GM18861 (cell line): ENCODE measurements at regions not wholly inside any gene's neighbourhood (a gene's known extent, or its start where the extent isn't known, plus 50 kb on each side); places are given as distances from the start of the nearest gene placed in this dataset.
"Not testable (repeated sequence)": the region's sequence is repeated elsewhere in the genome, so short reads cannot be mapped to it uniquely, and the experiment has no call there.

ENCODE experiments used
- ATAC-seq: cut with Tn5 transposase; IDR thresholded peaks from one replicate; pipeline ENCODE4 v1.9.1; 2021; ENCODE audit not compliant: unreplicated experiment

DNA sequence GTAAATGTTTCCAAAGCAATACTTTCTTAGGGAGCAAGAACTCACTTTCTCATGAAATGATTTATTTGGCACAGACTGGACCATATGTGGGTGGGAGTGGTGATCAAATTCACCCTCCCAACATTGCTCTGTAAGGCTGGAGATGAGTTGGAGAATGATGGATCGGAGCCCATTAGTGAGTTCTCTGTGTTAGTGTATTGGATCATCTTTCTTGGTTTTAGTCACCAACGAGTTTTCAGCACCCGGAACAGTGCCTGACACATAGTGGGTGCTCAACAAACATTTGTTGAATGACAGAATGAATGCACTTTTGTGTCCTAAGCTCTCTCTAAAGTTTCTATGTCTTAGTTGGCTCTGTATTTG lies 104.5 kb upstream of the FAM20A start:
- no peak for ATAC-seq

DNA sequence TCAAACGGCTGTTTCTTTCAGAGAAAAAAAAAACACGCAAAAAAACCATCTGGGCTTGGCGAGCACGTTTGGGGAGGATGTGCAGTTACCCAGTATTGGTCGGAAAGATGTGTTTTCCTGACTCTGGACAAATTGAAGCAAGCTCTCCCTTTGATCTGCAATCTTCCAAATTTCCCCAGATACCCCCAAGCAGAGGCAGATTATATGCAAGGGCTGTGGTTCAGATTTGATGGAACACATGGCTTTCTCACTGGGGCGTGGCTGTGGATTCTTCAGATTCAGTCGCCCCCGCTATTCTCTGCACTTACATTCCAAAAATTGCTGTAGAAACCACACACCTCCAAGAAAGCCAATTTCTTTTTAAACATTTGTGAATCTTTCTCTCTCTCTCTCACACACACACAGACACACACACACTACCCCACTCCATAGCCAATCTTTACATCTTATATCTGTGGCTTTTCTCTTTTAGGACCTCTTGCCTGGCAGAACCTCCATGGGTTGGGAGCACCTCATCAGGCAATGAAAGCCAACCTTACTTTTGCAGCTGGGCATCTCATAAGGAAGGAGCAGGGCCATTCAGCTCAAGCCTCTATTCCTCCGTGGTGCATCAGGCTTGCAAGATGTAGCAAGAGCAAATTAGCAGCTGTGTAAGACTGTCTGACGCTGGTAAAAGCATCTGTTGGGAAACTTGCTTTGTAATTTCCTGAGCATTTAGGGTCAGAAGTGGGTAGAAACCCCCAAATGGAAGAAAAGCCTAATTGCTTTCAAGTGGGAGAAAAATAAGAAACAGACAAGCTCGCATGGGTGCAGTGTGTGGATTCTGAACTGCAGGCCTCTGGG lies 103.9 kb upstream of the FAM20A start:
- ATAC-seq, result no peak

DNA sequence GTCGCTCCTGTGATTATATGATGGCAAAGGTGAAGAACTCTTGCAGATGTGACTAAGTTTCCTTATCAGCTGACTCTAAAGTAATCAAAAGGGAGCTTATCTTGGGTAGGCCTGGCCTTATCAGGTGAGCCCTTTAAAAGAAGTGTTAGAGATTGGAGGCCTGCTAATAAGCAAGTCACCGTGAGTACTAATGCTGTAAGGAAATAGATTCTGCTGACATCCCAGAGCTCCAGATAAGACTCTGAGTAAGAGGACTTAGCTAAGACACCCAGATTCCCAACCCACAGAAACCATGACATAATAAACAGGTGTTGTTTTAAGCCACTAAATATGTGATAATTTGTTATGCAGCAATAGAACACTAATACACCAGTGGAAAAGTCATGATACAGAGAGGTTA lies 99.9 kb upstream of the FAM20A start:
- no peak for ATAC-seq

DNA sequence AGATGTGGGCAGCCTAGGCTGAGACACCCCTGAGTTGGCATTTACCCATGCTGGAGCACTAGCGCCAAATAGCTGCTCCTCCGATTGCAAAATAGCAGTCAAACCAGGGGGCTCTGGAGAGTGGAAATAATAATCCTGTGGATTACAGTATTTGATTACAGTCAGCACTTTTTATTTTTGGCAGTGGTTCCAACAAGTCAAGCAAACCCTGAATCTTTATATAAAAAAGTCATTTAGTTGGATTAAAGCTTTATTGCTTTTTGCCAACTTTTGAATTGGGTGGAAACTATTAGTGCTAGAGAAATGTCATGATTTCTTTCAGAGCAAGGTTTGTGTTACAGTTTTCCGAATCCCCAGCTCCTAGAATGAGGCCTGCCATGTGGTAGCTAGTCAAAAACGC lies 99.3 kb upstream of the FAM20A start:
- no peak for ATAC-seq

DNA sequence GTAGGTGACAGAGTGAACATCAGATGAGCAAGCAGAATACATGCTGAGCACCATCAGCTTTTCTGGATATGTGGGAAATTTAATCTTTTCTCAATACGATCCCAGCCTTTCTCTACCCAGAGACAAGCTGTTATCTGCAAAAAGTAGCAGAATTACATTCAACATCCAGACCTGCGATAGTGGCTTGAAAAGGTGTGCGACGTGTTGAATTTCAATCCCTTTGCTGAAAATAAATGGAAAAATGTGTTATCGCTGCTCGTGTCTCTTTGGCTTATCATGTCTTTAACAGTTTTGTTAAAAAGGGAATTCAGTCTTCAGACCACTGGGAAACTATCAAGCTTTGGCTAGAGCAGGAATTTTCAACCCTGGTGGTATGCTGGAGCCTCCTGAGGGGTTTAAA lies 98.8 kb upstream of the FAM20A start:
- ATAC-seq, result no peak

DNA sequence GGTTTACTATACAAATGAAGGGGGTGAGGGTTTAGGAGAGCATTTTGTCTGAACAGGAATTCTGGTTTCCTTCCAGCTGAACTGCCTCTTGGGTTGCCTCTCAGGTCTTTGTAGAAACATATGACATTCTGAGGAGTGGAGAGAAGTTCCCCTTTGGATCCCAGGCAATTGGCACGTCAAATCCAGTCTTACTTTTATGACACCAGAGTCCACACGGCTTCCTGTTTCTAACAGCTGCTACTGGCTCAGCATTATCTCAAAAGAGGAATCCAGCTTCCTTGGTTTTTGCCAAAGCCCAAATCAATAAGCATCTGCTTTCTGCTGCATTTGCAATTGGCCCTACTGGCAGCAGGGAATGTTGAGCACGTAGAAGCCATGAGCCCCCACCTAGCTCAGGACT lies 97.6 kb upstream of the FAM20A start:
- ATAC-seq, result no peak

DNA sequence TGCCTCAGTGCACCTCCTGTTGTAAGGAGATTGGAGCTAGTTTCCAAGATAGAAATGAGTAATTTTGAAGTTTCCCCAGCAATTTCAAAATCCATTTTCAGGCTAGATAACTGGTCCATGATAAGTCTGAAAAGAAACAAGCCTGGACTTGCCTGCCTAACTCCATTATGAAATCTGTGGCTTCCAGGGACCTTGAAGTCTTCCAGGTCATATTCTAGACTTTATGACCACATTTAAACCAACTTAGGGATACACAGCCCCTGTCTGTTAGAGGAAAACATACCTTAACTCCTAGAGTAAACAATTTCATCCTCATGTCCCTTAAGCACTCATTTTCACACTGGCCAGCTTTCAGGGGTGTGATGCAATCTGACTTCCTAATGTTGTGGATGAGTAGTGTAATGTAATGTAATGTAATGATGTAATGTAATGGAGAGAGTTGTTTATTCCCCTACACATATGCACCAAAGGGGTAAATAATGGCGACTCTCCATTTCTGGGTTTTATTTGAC lies 96.7 kb upstream of the FAM20A start:
- ATAC-seq, result no peak

DNA sequence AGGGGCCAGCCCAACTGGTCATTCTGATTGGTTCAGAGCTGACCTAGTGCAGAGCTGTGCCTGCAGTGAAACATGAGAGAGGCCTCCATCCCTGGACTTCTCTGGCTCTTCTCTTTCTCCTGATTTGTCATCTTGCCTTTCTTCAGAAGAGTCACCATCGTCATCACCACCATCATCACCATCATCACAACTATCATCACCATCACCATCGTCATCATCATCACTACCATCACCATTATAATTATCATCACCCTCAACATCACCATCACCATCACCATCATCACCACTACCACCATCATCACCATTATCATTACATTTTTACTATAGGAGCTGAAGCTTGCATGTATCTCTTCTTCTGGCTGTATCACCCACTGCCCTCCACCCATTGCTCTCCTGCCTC lies 94.5 kb upstream of the FAM20A start:
- ATAC-seq, result no peak

DNA sequence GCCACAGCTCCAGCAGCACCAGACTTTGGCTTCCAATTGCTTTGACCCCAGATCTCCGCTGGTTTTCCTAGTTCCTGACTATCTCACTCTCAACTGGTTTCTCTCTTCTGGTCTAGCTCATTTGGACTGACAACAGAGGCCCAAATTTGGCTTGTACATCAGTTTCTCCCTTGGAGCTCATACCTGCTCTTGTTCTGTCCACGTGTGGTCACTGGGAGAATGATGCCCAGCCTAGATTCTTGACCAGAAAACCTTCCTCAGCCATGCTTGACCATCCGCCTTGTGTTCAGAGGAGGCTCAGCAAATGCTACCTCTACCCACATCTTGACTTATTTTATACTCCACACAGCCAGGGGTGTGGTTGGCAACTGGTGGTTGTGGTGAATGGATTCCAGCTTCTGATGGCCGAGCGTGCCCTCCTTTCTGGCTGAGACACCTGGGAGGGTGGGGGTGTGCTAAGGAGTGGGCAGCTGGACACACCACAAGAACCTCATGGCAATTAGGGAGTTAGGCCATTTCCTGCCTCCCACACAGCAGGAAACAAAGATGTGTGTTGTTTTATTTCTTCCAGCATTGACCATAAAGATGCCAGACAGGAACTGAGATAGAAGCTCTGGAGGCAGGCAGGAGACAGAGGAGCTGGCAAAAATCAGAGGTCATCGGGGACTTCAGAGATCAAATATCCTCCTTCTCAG lies 93.8 kb upstream of the FAM20A start:
- no peak for ATAC-seq

DNA sequence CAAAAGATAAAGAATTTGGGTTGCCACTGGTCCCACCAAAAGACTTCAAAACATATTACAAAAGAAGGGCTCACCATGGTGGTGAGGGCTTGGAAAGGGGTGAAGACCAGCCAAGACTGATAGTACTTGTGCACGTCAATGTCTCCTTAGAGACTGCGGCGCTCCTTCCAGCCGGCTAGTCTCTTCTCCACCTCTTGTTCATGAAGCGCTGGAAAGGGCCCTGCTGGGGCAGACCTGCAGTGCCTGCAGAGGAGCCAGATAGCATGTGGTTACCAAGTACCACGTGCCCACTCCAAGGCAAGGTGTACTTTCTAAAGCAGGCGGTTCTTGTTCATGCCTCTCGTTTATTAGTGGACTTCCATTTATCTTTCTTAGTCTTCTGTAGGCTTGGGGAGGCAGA lies 92.7 kb upstream of the FAM20A start:
- no peak for ATAC-seq

DNA sequence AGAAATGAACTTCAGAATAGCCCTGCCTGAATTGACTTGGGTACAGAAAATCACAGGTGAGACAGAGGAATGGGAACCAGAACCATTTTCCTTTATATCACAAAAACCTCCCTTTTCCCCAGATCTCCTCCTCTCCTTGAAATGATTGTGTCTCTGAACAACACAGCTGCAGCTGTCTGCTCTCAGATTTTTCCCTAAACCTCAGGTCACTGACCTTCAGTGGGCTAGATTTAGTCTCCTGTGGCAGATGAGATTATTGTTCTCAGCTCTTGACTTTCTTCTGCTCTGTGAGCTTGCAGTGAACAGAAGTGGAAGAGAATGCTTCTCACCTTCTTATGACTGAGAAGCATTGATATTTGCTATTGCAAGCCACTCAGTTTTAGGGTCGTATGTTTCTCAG lies 92.3 kb upstream of the FAM20A start:
- ATAC-seq, result no peak

DNA sequence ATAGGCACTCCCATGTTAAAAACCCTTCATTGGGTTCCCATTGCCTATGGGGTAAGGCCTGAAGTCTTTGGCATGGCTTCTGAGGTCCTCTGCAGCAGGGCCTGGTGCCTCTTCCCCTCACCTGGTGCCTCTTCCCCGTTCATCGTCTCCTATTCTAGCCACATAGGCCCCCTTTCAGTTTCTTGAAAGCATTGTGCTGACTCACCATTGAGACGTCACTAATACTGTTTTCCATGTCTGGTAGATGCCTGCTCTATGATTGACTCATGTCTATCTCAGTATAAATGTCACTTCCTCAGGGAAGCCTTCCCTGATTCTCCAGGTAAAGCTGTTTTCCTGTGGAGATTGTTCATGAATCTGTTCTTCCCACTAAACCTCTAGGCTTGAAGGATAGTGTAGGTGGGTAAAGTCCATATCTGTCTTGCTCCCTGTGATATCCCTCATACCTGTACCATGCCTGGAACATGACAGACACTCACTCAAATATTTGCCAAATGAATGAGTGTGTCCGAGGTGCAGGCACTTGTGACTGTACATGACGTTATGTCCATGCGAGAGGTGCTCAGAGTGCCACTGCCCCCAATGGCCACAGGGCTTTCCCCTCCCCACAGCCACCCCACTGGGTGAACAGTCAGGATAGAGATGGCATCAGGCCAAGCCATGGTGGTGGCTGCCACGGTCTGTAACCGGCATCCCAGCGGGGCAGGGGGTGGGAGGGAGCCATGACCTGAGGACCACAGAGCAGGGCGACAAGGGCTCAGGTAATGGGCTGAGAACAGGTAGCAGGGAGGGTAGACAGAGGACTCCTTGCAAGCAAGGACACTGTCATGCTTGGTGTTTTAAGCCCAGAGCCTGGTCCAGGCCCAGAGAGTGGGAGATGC lies 85.2 kb upstream of the FAM20A start:
- no peak for ATAC-seq

DNA sequence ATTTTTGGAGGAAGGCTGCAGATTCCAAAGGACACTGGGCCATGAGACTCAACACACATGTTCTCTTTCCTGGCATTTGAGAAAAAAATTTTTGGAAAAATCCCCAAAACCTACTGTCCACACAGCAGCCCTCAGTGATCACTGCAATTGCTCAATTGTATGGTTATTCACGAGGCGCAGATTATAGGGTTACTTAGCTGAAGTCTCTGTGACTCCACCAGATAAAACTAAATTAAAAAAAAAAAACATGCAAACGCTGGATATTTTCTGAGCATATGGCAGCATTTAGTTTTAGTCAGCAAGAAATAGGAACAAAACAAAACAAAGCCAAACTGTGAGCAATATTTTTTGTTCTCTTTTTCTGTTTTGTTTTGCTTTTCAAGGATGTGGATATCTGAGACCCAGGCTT lies 83.8 kb upstream of the FAM20A start:
- no peak for ATAC-seq

DNA sequence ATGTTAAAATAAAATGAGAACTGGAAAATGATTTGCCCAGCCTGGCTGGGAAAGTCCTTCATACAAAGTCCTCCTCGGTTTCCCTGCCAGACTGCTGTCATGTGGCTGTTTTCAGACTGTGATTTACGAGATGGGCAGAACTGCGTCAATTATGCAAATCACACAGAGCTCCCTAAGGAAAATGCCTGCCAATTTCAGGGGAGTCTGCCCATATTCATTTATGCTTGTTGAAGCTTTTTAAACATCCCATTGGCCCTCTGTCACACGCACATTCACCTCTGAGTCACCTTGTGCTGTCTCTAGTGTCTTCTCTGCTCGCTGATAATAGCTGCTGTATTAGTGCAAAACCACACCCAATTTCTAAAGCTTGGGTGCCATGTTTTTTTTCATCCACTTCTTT lies 81.7 kb upstream of the FAM20A start:
- ATAC-seq, result no peak

DNA sequence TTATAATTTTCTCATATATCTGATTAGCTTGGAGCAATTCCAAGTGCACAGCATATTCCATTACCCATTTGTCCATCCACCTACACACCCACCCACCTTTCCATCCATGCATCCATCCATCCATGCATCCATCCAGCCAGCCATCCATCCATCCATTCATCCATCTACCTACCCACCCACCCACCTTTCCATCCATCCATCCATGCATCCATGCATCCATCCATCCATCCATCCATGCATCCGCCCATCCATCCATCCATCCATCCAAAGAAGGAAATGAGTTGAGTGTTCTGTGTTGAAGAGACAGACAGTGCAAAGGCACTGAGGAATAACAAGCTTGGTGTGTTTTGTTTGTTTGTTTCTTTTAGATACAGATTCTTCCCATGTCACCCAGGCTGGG lies 78.7 kb upstream of the FAM20A start:
- no peak for ATAC-seq

DNA sequence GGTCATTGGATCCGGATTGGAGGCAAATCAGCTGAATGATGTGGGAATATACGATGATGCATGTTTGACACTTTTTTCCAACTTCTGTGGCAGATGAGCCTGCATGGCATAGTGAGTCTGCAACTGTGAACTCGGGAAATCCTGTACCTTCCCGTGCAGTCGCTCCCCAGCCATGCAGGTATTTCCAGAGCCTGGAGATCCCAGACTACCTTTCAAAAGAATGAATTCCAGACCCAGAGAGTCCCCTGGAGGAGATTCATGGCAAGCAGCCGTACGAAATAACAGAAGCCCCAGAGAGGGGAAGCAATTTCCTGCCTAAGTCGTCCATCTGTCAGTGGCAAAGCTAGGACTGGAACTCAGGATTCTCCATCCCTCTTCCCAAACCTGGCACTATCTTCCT lies 75.7 kb upstream of the FAM20A start:
- ATAC-seq, result no peak

DNA sequence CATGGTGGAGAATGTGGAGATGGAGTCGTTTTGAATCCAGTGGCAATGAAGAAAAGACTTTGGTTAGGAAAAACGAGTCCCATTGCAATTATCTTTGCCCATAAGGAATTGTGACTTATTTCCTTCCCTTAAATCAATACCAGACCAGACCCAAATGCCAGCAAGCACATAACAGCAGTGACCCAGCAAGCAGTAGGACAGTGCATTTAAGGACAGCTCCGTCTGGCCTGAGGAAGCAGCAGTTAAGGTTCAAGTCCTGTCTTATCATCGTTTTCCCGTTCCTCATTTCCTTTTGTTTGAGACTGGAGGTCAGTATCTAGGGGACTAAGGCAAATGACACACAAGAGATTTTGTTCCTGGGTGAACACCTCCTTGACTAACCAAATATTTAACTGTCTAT lies 74.6 kb upstream of the FAM20A start:
- no peak for ATAC-seq

DNA sequence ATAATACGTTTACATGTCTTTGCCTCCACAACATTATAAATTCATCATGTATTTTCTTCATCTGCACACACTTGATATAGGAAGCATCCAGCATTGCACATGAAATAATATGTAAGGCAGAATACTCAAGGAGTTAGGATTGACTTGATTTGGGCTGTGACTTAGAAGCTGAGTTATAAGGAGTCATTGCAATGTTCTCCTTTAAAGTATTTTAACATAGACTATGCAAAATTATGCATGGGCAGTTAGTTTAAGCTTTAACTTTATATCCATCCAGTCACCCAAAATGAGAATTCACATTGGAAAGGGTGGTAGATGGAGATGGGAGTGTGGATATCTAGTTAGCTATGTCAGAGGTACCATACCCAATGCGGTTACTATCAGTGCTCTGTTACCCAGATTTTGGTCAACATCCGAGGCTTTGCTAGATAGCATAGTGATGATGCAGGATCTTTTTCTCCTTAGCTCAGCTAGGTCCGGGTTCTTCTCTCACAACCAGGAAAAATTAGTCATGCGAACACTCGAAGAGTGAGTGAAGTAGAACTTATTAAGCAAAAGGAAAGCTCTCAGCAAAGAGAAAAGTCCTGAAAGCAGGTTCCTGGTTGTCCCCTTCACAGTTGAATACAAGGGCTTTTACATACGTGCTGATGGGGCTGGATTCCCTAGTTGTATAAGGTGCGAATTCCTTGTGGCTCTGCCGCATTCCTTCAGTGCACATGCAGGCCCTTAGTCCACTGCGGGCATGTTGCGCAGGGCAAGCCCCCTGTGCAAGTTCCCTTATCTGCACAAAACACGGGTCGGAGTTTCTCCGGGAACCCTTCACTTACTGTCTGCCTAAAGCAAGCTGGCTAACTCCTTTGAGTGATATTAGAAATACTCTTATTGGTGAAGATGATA lies 73.1 kb upstream of the FAM20A start:
- ATAC-seq, result no peak

DNA sequence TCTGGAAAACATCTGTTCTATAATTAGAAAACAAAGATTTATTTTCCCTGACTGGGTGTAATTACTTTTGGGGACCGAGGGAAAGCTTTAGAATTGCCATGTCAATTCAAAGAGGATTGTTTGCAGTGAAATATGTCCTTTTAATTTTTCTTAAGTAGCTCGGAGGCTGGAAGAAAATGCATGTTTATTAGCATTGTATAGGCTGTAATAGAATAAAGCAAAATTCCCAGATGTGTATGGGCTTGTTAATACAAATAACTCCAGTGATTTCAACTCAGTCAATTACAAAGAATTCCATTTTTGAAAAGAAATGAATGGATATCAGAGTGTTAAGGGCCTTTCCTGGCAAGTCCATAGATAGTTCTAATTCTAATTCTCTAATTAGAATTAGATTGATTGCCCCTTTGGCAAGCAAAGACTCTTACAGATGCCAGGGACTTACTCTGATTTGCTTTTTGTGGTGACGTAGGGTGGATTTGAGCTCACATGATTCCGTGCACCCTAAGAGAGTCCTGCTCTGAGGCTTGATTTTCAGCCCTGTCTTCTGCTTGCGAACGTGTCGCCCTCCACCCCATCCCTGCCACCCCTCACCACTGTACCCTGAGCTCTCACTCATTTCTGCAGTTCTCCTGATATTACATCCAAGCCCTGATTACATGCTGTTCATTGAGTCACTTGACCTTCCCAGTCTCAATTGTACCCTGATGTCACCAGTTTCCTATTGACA lies 70.0 kb upstream of the FAM20A start:
- no peak for ATAC-seq

DNA sequence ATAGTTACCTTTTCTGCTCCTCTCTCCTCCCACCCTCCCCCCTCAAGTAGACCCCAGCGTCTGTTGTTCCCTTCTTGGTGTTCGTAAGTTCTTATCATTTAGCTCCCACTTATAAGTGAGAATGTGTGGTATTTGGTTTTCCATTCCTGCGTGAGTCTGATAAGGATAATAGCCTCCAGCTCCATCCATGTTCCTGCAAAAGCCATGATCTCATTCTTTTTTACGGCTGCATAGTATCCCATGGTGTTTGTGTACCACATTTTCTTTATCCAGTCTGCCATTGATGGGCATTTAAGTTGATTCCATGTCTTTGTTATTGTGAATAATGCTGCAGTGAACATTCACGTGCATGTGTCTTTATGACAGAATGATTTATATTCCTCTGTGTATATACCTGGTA lies 65.3 kb upstream of the FAM20A start:
- not testable (repeated sequence) for ATAC-seq
